Embryonic facial prominence (tissue), 1 donor: ENCODE measurements at regions not wholly inside any gene's neighbourhood (a gene's known extent, or its start where the extent isn't known, plus 50 kb on each side); places are given as distances from the start of the nearest gene placed in this dataset.
"Not testable (repeated sequence)": the region's sequence is repeated elsewhere in the genome, so short reads cannot be mapped to it uniquely, and the experiment has no call there.

ENCODE experiments used
- DNase-seq: peaks from one replicate; pipeline ENCODE4 v3.0.0-alpha.2; 2016; ENCODE audit errors: extremely low spot score

DNA sequence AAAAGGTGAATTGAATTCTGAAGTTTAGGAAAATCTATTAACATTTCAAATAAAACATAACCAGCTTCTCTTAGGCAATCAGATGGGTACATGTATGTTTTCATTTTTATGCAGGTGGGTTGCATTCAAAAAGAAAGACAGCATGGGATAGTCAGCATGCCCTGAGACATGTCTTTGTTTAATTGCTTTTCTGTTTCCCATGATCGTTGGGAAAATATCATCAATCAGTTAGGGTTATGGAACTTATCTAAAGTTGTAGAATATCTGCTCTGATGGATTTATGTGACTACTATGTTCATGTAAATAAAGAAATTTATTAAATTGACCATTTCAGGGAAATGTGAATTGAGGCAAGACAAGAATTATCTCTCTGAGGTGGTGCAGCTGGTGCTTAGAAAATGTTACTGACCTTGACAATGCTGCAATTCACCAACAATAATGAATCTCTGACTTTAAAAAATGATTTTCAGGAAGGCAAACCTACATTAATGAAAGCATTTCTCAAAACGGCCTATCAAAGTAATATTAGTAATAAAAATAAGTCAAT lies 112.7 kb downstream of the RFPL4B start:
- no peak for DNase-seq

DNA sequence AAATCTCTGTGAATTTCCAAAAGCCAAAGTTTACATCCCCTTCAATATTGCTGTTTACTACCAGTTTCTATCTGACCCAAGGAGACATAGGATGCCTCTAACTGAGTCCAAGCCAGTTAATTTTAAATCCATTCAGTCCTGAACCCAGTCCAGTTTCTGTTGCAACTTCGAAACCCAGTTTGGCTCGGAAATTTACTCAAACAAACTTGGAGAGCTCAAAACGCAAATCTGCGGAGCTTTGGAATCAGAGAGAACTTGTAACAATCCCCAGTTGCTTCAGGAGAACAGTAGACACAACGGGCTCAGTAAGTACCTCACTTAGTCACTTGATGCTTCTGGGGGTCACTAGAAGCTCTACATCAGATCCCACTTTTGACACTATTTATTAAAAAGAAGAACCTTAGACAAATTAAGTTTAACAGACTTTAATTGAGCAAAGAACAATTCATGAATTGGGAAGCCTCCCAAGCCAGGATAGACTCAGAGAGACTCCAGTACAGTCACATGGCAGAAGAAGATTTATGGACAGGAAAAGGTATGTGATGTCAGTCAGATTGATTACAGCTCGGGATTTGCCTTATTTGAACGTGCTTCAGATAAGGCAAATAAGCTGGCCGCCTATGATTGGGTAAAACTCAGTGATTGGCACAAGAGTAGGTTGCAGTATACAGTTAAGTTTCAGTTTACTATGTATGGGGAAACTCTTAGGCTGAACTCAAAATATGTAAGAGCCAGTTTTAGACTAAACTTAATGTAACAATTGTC lies 118.0 kb downstream of the RFPL4B start:
- DNase-seq: no peak

DNA sequence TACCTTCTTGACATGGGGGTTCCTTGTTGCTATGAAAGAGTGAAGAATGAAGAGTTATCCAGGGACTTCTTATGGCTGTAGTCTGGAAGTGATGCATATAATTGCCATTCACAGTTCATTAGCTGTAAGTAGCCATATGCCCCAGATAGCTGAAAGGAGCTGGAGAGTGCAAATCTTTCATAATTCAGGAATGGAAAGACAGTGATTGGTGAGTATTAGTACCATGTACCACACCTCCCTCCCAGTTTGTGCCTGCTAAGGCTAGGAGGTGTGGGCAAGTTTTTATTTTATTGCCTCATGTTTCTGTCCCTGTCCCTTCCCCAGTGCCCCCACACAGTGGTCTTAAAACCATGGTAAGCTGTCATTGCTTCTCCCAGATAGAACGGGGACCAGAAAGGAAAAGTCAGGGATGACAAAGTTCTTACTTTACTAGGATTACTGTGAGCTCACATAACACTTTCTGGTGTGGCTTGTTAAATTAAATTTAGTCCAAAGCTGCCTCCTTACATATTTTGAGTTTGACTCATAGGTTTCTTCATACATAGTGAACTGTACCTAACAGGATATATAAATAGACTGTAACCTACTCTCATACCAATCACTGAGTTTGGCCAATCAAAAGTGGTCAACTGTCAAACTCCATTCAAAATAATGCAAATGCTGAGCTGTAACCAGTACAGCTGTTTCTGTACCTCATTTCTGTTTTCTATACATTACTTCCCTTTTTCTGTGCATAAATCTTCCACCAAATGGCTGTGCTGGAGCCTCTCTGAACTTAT lies 119.4 kb downstream of the RFPL4B start:
- no peak for DNase-seq

DNA sequence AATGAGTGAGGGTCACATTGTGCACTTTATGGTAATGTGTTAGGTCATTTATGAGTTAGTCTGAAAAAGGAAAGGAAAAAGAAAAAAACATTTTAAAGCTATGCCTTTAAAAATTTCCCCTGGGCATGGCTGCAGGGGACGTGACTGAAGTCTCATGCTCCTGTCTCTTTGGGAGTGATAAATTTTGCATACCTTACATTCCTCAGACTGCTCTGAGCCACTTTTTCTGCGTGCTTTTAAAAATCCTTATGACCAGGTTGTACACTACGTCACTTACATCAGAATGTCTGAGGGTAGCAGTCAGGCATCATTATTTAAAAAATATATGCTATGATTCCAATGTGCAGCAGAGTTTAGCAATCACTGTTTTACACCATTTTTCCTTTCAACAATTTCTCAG lies 121.2 kb downstream of the RFPL4B start:
- DNase-seq: no peak

GRCh38 chr6:112469306-112469705 lies 122.2 kb downstream of the RFPL4B start:
- DNase-seq: no peak

- no peak for DNase-seq
These were observed 123.2 kb downstream of the RFPL4B start for GRCh38 chr6:112470376-112470775.

GRCh38 chr6:112470950-112471349 lies 123.8 kb downstream of the RFPL4B start:
- no peak for DNase-seq

GRCh38 chr6:112475083-112475482 lies 128.0 kb downstream of the RFPL4B start:
- DNase-seq: no peak

GRCh38 chr6:112477125-112477524 lies 130.0 kb downstream of the RFPL4B start:
- no peak for DNase-seq

- DNase-seq: no peak
These were observed 130.9 kb downstream of the RFPL4B start for GRCh38 chr6:112478036-112478435.

GRCh38 chr6:112479975-112480374 lies 132.8 kb downstream of the RFPL4B start:
- DNase-seq: not testable (repeated sequence)

DNA sequence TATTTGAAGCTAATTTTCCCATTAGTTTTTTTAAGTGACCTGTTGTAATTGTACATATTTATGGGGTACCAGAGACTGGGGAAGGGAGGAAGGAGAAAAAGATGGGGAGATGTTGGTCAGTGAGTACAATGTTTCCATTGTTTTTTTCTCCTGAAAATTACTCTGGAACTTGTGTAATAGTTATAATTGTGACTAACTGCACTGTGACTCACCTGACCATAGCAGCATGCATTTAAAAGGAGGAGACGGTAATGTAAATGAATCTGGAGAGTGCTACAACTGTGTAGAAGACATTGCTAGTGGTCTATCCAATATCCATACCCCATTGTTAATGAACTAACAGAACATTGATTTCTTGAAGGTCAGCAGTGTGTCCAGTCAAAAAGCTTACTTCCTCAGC lies 133.4 kb downstream of the RFPL4B start:
- DNase-seq: no peak

DNA sequence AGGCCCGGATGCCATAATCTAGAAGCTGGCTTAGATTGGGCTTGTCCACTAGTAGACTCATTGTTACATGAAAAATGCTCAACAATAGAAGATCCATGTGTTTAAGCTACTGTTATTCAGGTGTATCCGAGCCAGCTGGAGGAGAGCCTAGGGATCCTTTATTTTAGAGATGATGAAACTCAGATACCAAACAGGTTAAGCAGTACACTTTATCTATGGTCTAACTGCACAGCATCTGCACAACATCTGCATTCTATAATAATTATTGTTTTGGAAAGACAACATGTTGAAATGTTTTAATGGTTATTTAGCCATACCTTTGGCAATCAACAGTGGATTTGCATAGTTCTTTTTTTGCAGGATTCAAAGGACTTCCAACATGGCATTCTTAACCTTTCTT lies 134.1 kb downstream of the RFPL4B start:
- no peak for DNase-seq

DNA sequence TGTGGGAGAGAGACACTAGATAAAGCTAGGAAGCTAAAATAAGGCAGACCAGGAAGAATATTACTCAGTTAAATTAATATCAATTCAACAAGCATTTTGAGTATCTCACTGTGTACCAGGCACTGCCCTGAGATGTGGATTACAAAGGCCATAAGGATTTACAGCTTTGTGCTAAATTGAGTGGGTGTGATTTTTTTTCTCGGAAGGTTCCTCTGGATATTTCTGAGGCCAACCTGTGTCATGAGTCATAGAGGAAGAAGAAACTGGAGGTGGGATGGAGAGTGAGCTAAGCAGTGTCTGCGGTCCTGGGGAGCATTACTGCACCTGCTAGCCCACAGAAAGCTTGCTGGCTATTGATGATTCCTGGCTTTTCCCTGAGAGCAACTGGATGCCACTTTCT lies 135.2 kb downstream of the RFPL4B start:
- no peak for DNase-seq

DNA sequence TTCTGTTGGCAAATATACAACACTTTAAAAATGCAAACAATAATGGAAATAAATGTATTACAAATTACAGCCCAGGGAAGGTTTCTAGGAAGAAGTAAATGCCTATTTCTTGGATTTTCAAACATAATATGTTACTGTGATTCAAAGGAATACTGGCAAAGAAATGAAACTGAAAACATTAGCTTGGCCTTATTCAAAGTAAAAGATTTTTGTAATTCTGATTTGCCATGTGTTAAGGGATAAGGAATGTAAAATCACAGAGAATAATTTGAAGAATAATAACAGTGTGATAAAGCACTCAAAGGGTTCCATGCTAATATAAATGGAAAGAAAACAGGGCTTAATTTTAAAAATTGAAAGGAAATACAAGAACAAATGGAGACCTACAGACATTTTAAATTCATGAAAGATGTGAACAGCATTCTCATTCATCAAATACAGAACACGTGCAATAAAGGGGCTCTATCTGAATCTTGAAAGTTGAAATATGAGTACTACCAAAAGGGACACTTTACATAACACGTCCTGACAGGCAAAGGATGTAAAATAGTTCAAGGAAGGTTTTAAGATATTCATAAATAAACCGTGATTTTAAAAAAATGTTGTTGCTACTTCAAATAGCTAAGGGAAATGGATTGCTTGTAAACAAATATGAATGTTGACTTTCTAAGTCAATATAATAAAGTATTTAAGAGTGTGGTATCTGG lies 138.1 kb downstream of the RFPL4B start:
- DNase-seq: no peak

GRCh38 chr6:112485827-112486212 lies 138.7 kb downstream of the RFPL4B start:
- no peak for DNase-seq

- no peak for DNase-seq
These were observed 139.3 kb downstream of the RFPL4B start for GRCh38 chr6:112486454-112486853.

DNA sequence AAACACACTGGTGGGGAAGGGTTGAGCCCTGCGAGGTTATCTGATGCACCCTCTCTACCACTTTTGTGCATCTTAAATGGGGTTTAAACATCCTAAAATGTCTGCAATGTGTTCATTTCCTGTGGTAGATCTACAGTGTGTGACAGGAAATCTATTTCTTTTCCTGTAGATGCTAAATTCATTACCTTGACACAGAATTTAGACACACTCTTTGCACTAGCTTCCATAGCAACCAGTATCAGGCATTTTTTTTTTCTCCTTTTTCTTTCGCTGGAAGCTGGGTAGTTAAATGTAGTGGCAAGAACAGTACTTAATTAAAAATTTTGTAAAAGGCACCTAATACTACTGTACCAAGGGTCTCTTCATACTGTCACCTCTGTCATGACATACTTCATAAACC lies 141.1 kb downstream of the RFPL4B start:
- DNase-seq: no peak

DNA sequence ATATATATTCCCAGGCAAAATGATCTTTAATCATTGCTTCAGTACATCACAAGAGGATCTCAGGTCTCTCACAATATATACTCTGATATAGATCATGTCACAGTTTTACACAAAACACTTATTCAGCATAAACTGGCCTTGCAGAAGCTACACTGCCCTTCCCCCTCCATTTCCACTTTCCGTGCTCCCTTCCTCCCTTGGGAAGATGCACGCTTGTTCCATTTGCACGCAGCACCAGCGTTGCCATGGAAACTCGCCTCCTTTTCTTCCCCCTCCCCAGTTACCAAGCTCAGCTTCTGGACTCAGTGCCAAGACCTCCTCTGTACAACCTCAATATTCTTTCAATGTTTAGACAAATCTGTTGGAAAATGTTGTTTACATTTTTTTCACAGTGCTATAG lies 154.6 kb downstream of the RFPL4B start:
- DNase-seq: peak; percentile 92

- peak; percentile 56 for DNase-seq
These were observed 155.4 kb downstream of the RFPL4B start for GRCh38 chr6:112502351-112503090.

GRCh38 chr6:112503091-112503596 lies 156.0 kb downstream of the RFPL4B start:
- no peak for DNase-seq
